ENCODE measurements at regions not wholly inside any gene's neighbourhood (a gene's known extent, or its start where the extent isn't known, plus 50 kb on each side); places are given as distances from the start of the nearest gene placed in this dataset.
"Not testable (repeated sequence)": the region's sequence is repeated elsewhere in the genome, so short reads cannot be mapped to it uniquely, and the experiment has no call there.

- H3K36me3 ChIP-seq: no peaks in the 10 kb centered on the region
- H3K4me3 ChIP-seq: no peak overlapping the region
- no peaks in the 10 kb centered on the region for H4K20me1 ChIP-seq
- no peaks in the 10 kb centered on the region for H3K27me3 ChIP-seq
- H3K4me1 ChIP-seq: peaks cover 12% of the 10 kb centered on the region
- H3K9me3 ChIP-seq: peaks cover 21% of the 10 kb centered on the region
- TF ChIP-seq Cebpa-rat (IDR thresholded peaks at IDR 0.05): no peak
- H3K27ac ChIP-seq: no peak overlapping the region
- no peak overlapping the region for H3K4me2 ChIP-seq
- no peak overlapping the region for H3K9ac ChIP-seq
These were observed 325.4 kb upstream of the FRG1 start for GRCh38 chr4:189615217-189615663.

- not testable (repeated sequence) for H3K4me2 ChIP-seq, H3K36me3 ChIP-seq, H4K20me1 ChIP-seq, H3K27me3 ChIP-seq, H3K9ac ChIP-seq, H3K4me1 ChIP-seq, H3K4me3 ChIP-seq, H3K27ac ChIP-seq
- peaks cover 21% of the 10 kb centered on the region for H3K9me3 ChIP-seq
These were observed 322.9 kb upstream of the FRG1 start for GRCh38 chr4:189617741-189618140.

GRCh38 chr4:189619441-189620250 lies 321.0 kb upstream of the FRG1 start:
- H3K9me3 ChIP-seq: peaks cover 15% of the 10 kb centered on the region
- H3K4me3 ChIP-seq, H3K27me3 ChIP-seq, H3K4me1 ChIP-seq, H3K9ac ChIP-seq, H3K27ac ChIP-seq, H3K36me3 ChIP-seq, H4K20me1 ChIP-seq, H3K4me2 ChIP-seq: not testable (repeated sequence)

- H3K4me3 ChIP-seq, H3K9me3 ChIP-seq, H3K9ac ChIP-seq, H3K27me3 ChIP-seq, H3K4me2 ChIP-seq, H4K20me1 ChIP-seq, H3K36me3 ChIP-seq, H3K4me1 ChIP-seq, H3K27ac ChIP-seq: not testable (repeated sequence)
These were observed 318.1 kb upstream of the FRG1 start for GRCh38 chr4:189622574-189622973.

- not testable (repeated sequence) for H3K27ac ChIP-seq, H3K9ac ChIP-seq, H3K36me3 ChIP-seq, H4K20me1 ChIP-seq, H3K9me3 ChIP-seq, H3K27me3 ChIP-seq, H3K4me1 ChIP-seq, H3K4me2 ChIP-seq, H3K4me3 ChIP-seq
These were observed 313.6 kb upstream of the FRG1 start for GRCh38 chr4:189627041-189627440.

- H3K4me3 ChIP-seq, H3K4me1 ChIP-seq, H4K20me1 ChIP-seq, H3K9me3 ChIP-seq, H3K9ac ChIP-seq, H3K27me3 ChIP-seq, H3K27ac ChIP-seq, H3K36me3 ChIP-seq, H3K4me2 ChIP-seq: not testable (repeated sequence)
These were observed 310.9 kb upstream of the FRG1 start for GRCh38 chr4:189629733-189630132.

- H3K4me2 ChIP-seq: peak overlapping the region; percentile 28
- not testable (repeated sequence) for H3K4me3 ChIP-seq, H3K9ac ChIP-seq, H3K27me3 ChIP-seq, H4K20me1 ChIP-seq, H3K36me3 ChIP-seq, H3K27ac ChIP-seq, H3K4me1 ChIP-seq, H3K9me3 ChIP-seq
These were observed 309.6 kb upstream of the FRG1 start for GRCh38 chr4:189630913-189631567.

GRCh38 chr4:189631568-189631916 lies 309.1 kb upstream of the FRG1 start:
- 0 out of 2 replicates have a peak overlapping the region, but pooled peaks have one; percentile 28 for H3K4me2 ChIP-seq
- H3K9me3 ChIP-seq, H3K4me1 ChIP-seq: not testable (repeated sequence)

GRCh38 chr4:189650436-189650835 lies 290.2 kb upstream of the FRG1 start:
- H3K9me3 ChIP-seq, H3K27ac ChIP-seq, H3K4me1 ChIP-seq, H3K27me3 ChIP-seq, H3K4me2 ChIP-seq, H3K36me3 ChIP-seq, H3K9ac ChIP-seq, H4K20me1 ChIP-seq, H3K4me3 ChIP-seq: not testable (repeated sequence)

More at GRCh38 chr4:189631568-189631916, 309.1 kb upstream of the FRG1 start:
- not testable (repeated sequence) for H3K36me3 ChIP-seq, H3K4me3 ChIP-seq, H3K27ac ChIP-seq, H4K20me1 ChIP-seq, H3K27me3 ChIP-seq, H3K9ac ChIP-seq

GRCh38 chr4:189653130-189653653 lies 287.5 kb upstream of the FRG1 start:
- not testable (repeated sequence) for H4K20me1 ChIP-seq, H3K4me2 ChIP-seq, H3K27me3 ChIP-seq, H3K9ac ChIP-seq, H3K4me3 ChIP-seq, H3K9me3 ChIP-seq, H3K27ac ChIP-seq, H3K36me3 ChIP-seq
- H3K4me1 ChIP-seq: peaks cover 12% of the 10 kb centered on the region

GRCh38 chr4:189653983-189654382 lies 286.7 kb upstream of the FRG1 start:
- peaks cover 20% of the 10 kb centered on the region for H3K4me1 ChIP-seq
- not testable (repeated sequence) for H3K27me3 ChIP-seq, H3K9ac ChIP-seq, H3K4me2 ChIP-seq, H3K27ac ChIP-seq, H3K4me3 ChIP-seq, H3K36me3 ChIP-seq, H4K20me1 ChIP-seq, H3K9me3 ChIP-seq

- not testable (repeated sequence) for H3K9ac ChIP-seq, H3K9me3 ChIP-seq, H3K36me3 ChIP-seq, H3K4me2 ChIP-seq, H4K20me1 ChIP-seq, H3K27ac ChIP-seq, H3K4me3 ChIP-seq, H3K27me3 ChIP-seq
- peaks cover 24% of the 10 kb centered on the region for H3K4me1 ChIP-seq
These were observed 286.3 kb upstream of the FRG1 start for GRCh38 chr4:189654396-189654795.

GRCh38 chr4:189655817-189656216 lies 284.9 kb upstream of the FRG1 start:
- not testable (repeated sequence) for H3K9ac ChIP-seq, H3K36me3 ChIP-seq, H3K27me3 ChIP-seq, H3K9me3 ChIP-seq, H4K20me1 ChIP-seq, H3K4me3 ChIP-seq, H3K27ac ChIP-seq, H3K4me2 ChIP-seq
- peaks cover 27% of the 10 kb centered on the region for H3K4me1 ChIP-seq
